H1 (cell line): ENCODE measurements at regions not wholly inside any gene's neighbourhood (a gene's known extent, or its start where the extent isn't known, plus 50 kb on each side); places are given as distances from the start of the nearest gene placed in this dataset.

ENCODE experiments used
- CTCF ChIA-PET: fragments of 300-600 bp; sonication (Branson Sonifier 250); formaldehyde crosslinking; loops from one replicate; lab custom pipeline; 2021; ENCODE audit not compliant: partially characterized antibody; lab: Charles Lee
- POLR2A ChIA-PET: fragments of 300-600 bp; sonication (Branson Sonifier 250); formaldehyde crosslinking; loops from one replicate; lab custom pipeline; 2021; ENCODE audit warnings: inconsistent platforms; ENCODE audit not compliant: partially characterized antibody; lab: Charles Lee
- DNase-seq, 2 experiments: peaks; one replicate each; pipeline versions ENCODE4 v3.0.0 to v3.0.0-alpha.2; 2010 to 2022; ENCODE audit warnings: low spot score in 2 of 2, low read depth in 1 of 2, mixed read lengths in 1 of 2
- FAIRE-seq: peaks from 2 replicates; lab custom pipeline; 2011; peaks lifted over from hg19 to GRCh38; lab: Jason Lieb, UNC
- H2AFZ ChIP-seq: 2 replicates; pipeline ENCODE4 v1.8.1; 2012; ENCODE audit warnings: low read length, inconsistent platforms
- H2AK5ac ChIP-seq: 2 replicates; pipeline ENCODE4 v1.6.1; 2013; ENCODE audit warnings: low read depth, low read length
- H2BK120ac ChIP-seq: replicated peaks from 2 replicates; pipeline ENCODE3; 2013; ENCODE audit warnings: low read depth, low read length, inconsistent platforms
- H2BK12ac ChIP-seq: 2 replicates; pipeline ENCODE4 v1.6.1; 2013; ENCODE audit warnings: low read depth, low read length
- H2BK15ac ChIP-seq: 2 replicates; pipeline ENCODE4 v1.6.1; 2013; ENCODE audit warnings: low read length
- H2BK20ac ChIP-seq: 2 replicates; pipeline ENCODE4 v1.6.1; 2013; ENCODE audit warnings: low read length
- H2BK5ac ChIP-seq: 2 replicates; pipeline ENCODE4 v1.6.1; 2013; ENCODE audit warnings: low read depth, low read length
- H3K14ac ChIP-seq: 2 replicates; pipeline ENCODE4 v1.6.1; 2013; ENCODE audit warnings: inconsistent platforms; ENCODE audit not compliant: insufficient read length
- H3K18ac ChIP-seq: 2 replicates; pipeline ENCODE4 v1.6.1; 2013; ENCODE audit warnings: low read length; ENCODE audit errors: extremely low read depth
- H3K23ac ChIP-seq: 2 replicates; pipeline ENCODE4 v1.6.1; 2013; ENCODE audit warnings: inconsistent platforms; ENCODE audit not compliant: insufficient read length
- H3K23me2 ChIP-seq: 2 replicates; pipeline ENCODE4 v1.6.1; 2013; ENCODE audit warnings: low read depth, low read length
- H3K27ac ChIP-seq: 2 replicates; pipeline ENCODE4 v1.6.1; 2011; ENCODE audit warnings: low read depth, low read length, inconsistent platforms
- H3K27me3 ChIP-seq, 4 experiments: replicated peaks in 1 of 4; 1 replicate in 1 of 4; 2 replicates in 3 of 4; pipeline versions ENCODE4 v1.6.1 to v1.8.1; 2011 to 2013; ENCODE audit warnings: low read length in 3 of 4, mild to moderate bottlenecking in 3 of 4, inconsistent platforms in 2 of 4, mixed read lengths in 2 of 4, moderate library complexity in 1 of 4; ENCODE audit not compliant: control insufficient read depth in 3 of 4, insufficient read depth in 3 of 4; ENCODE audit errors: extremely low read depth in 1 of 4
- H3K36me3 ChIP-seq, 4 experiments: 2 replicates each; pipeline versions ENCODE4 v1.6.1 to v1.8.1; 2011 to 2013; ENCODE audit warnings: mild to moderate bottlenecking in 4 of 4, low read length in 3 of 4, moderate library complexity in 2 of 4, control low read depth in 1 of 4, inconsistent platforms in 1 of 4; ENCODE audit not compliant: insufficient read depth in 4 of 4, control insufficient read depth in 2 of 4
- H3K4ac ChIP-seq: replicated peaks from 2 replicates; pipeline ENCODE3; 2013; ENCODE audit warnings: low read length, low read depth, mixed read lengths, inconsistent platforms; ENCODE audit not compliant: insufficient read length
- H3K4me1 ChIP-seq, 4 experiments: replicated peaks in 1 of 4; 1 replicate in 1 of 4; 2 replicates in 3 of 4; pipeline versions ENCODE4 v1.6.1 to v1.8.1; 2011 to 2013; ENCODE audit warnings: low read length in 3 of 4, inconsistent platforms in 2 of 4, mixed read lengths in 1 of 4; ENCODE audit not compliant: insufficient read depth in 4 of 4, control insufficient read depth in 3 of 4
- H3K4me2 ChIP-seq, 2 experiments: 2 replicates each; pipeline versions ENCODE4 v1.6.1 to v1.8.1; 2011 to 2013; ENCODE audit warnings: low read depth in 2 of 2, low read length in 2 of 2, control low read depth in 1 of 2, inconsistent platforms in 1 of 2, mild to moderate bottlenecking in 1 of 2; ENCODE audit not compliant: insufficient read depth in 1 of 2
- H3K4me3 ChIP-seq, 4 experiments: fragments of 200-600, 300-600 bp in 1 of 4; sonication (generic), shearing (Covaris generic), sonication (Bioruptor Twin) in 1 of 4; 2 replicates each; pipeline versions ENCODE4 v1.5.1 to v1.8.1; 2011 to 2016; ENCODE audit warnings: low read length in 4 of 4, low read depth in 3 of 4, control low read depth in 2 of 4, inconsistent platforms in 2 of 4, mild to moderate bottlenecking in 2 of 4, mixed read lengths in 1 of 4, moderate library complexity in 1 of 4; ENCODE audit not compliant: insufficient read depth in 2 of 4; ENCODE audit errors: extremely low read depth in 1 of 4
- H3K56ac ChIP-seq: replicated peaks from 2 replicates; pipeline ENCODE3; 2013; ENCODE audit warnings: low read depth, mild to moderate bottlenecking, mixed read lengths, low read length, inconsistent platforms; ENCODE audit not compliant: insufficient read length
- H3K79me1 ChIP-seq: 2 replicates; pipeline ENCODE4 v1.6.1; 2013; ENCODE audit warnings: low read depth, low read length, control low read depth
- H3K79me2 ChIP-seq, 2 experiments: 2 replicates each; pipeline versions ENCODE4 v1.6.1 to v1.8.1; 2012 to 2013; ENCODE audit warnings: low read length in 2 of 2, mild to moderate bottlenecking in 2 of 2, inconsistent platforms in 1 of 2; ENCODE audit not compliant: insufficient read depth in 2 of 2, control insufficient read depth in 1 of 2
- H3K9ac ChIP-seq, 4 experiments: replicated peaks in 1 of 4; 1 replicate in 1 of 4; 2 replicates in 3 of 4; pipeline versions ENCODE4 v1.6.1 to v1.8.1; 2011 to 2013; ENCODE audit warnings: low read depth in 3 of 4, low read length in 3 of 4, control low read depth in 2 of 4, mild to moderate bottlenecking in 2 of 4, moderate library complexity in 2 of 4, inconsistent platforms in 1 of 4; ENCODE audit errors: extremely low read depth in 1 of 4
- H3K9me3 ChIP-seq, 2 experiments: 2 replicates each; pipeline versions ENCODE4 v1.6.1 to v1.8.1; 2012 to 2013; ENCODE audit warnings: mild to moderate bottlenecking in 2 of 2, moderate library complexity in 2 of 2, control low read depth in 1 of 2, inconsistent platforms in 1 of 2, low read depth in 1 of 2, low read length in 1 of 2, mixed read lengths in 1 of 2; ENCODE audit not compliant: insufficient read depth in 2 of 2
- H4K20me1 ChIP-seq, 2 experiments: replicated peaks in 1 of 2; 2 replicates each; pipeline versions ENCODE3 to v1.8.1; 2011 to 2013; ENCODE audit warnings: inconsistent platforms in 2 of 2, low read length in 2 of 2, mild to moderate bottlenecking in 1 of 2; ENCODE audit not compliant: insufficient read depth in 2 of 2, control insufficient read depth in 1 of 2
- H4K5ac ChIP-seq: 2 replicates; pipeline ENCODE4 v1.6.1; 2013; ENCODE audit warnings: low read length, low read depth, mixed read lengths, inconsistent platforms; ENCODE audit not compliant: insufficient read length
- H4K8ac ChIP-seq: 2 replicates; pipeline ENCODE4 v1.8.0; 2013; ENCODE audit warnings: mild to moderate bottlenecking, moderate library complexity, low read length, inconsistent platforms; ENCODE audit not compliant: insufficient read depth; ENCODE audit errors: extremely low read depth
- H4K91ac ChIP-seq: replicated peaks from 2 replicates; pipeline ENCODE3; 2013; ENCODE audit warnings: low read length, mixed read lengths, inconsistent platforms; ENCODE audit not compliant: insufficient read length
- CEBPB ChIP-seq: IDR thresholded peaks from 2 replicates; pipeline ENCODE4 v1.6.1; 2012; ENCODE audit warnings: low read depth, low read length
- SIRT6 ChIP-seq: IDR thresholded peaks from one replicate; pipeline ENCODE4 v1.7.1; 2012; ENCODE audit warnings: low read length, inconsistent platforms
- TEAD4 ChIP-seq: IDR thresholded peaks from 2 replicates; pipeline ENCODE4 v1.6.1; 2012; ENCODE audit warnings: low read depth, low read length, inconsistent platforms, mixed read lengths
- ZNF274 ChIP-seq: IDR thresholded peaks from 2 replicates; pipeline ENCODE4 v1.7.0; 2012; ENCODE audit warnings: low read length, borderline replicate concordance; ENCODE audit errors: extremely low read depth
- WGBS, 2 experiments: shearing (Covaris generic) in 1 of 2; methylation state at CpG; one replicate each; pipeline versions ENCODE4 v1.1.6 to v1.1.7; 2013 to 2015; ENCODE audit warnings: low lambda C conversion rate in 2 of 2, mixed read lengths in 2 of 2, inconsistent platforms in 1 of 2, low coverage in 1 of 2, missing lambda C conversion rate in 1 of 2; ENCODE audit not compliant: insufficient replicate concordance in 2 of 2, insufficient coverage in 1 of 2, insufficient read length in 1 of 2; ENCODE audit errors: extremely low coverage in 1 of 2, missing lambda C conversion rate in 1 of 2; 5-methylcytosine and 5-hydroxymethylcytosine counted together

GRCh38 chr2:199663157-199663556 lies 187.8 kb downstream of the FTCDNL1 start:
- Histone ChIP-seq H2AFZ (no peak overlapping the region), H4K20me1 (no peaks in the 10 kb centered on the region)
- CTCF ChIA-PET = no interaction called here

More at GRCh38 chr2:199663157-199663556, 187.8 kb downstream of the FTCDNL1 start:
- no peak overlapping the region for H3K4me3 ChIP-seq
- peaks cover 0 to 3% (median under 1%) of the 10 kb centered on the region in 4 experiments; a peak in 1 of 7 replicates for H3K4me1 ChIP-seq
- H2BK20ac ChIP-seq = no peak overlapping the region
- no peaks in the 10 kb centered on the region for H3K79me2 ChIP-seq
- FAIRE-seq (no peak), DNase-seq (no peak)
- no peak overlapping the region for H3K27ac ChIP-seq
- no peak overlapping the region for H3K4me2 ChIP-seq
- no peak overlapping the region for H2BK15ac ChIP-seq
- H3K14ac ChIP-seq = no peak overlapping the region
- no peak overlapping the region for H3K9ac ChIP-seq
- WGBS, 2 experiments = 68% methylated on average over 6 of the region's 6 CpGs; no CpG with 5 or more reads in 1 of the 2 experiments
- H3K79me1 ChIP-seq = no peaks in the 10 kb centered on the region
- H3K18ac ChIP-seq = no peak overlapping the region
- H3K9me3 ChIP-seq = no peaks in the 10 kb centered on the region
- TF ChIP-seq SIRT6 = no peak
- no peak for TF ChIP-seq ZNF274
- peak; percentile 46; the same call in 1 of the 2 replicates for TF ChIP-seq TEAD4
- peak; percentile 95 for TF ChIP-seq CEBPB
- H2AK5ac ChIP-seq = no peak overlapping the region
- H2BK120ac ChIP-seq = no peak overlapping the region
- no peaks in the 10 kb centered on the region for H3K36me3 ChIP-seq
- no peak overlapping the region for H4K91ac ChIP-seq
- no peak overlapping the region for H2BK12ac ChIP-seq
- no peak overlapping the region for H3K56ac ChIP-seq
- peaks cover 0 to 3% (median 2%) of the 10 kb centered on the region in 4 experiments; a peak in 3 of 7 replicates for H3K27me3 ChIP-seq
- H3K23me2 ChIP-seq = no peaks in the 10 kb centered on the region
- no peak overlapping the region for H4K5ac ChIP-seq
- no peak overlapping the region for H2BK5ac ChIP-seq
- no peak overlapping the region for H3K23ac ChIP-seq
- POLR2A ChIA-PET = no interaction called here
- H3K4ac ChIP-seq = no peak overlapping the region
- no peak overlapping the region for H4K8ac ChIP-seq
